ENCODE measurements at regions not wholly inside any gene's neighbourhood (a gene's known extent, or its start where the extent isn't known, plus 50 kb on each side); places are given as distances from the start of the nearest gene placed in this dataset.

DNA sequence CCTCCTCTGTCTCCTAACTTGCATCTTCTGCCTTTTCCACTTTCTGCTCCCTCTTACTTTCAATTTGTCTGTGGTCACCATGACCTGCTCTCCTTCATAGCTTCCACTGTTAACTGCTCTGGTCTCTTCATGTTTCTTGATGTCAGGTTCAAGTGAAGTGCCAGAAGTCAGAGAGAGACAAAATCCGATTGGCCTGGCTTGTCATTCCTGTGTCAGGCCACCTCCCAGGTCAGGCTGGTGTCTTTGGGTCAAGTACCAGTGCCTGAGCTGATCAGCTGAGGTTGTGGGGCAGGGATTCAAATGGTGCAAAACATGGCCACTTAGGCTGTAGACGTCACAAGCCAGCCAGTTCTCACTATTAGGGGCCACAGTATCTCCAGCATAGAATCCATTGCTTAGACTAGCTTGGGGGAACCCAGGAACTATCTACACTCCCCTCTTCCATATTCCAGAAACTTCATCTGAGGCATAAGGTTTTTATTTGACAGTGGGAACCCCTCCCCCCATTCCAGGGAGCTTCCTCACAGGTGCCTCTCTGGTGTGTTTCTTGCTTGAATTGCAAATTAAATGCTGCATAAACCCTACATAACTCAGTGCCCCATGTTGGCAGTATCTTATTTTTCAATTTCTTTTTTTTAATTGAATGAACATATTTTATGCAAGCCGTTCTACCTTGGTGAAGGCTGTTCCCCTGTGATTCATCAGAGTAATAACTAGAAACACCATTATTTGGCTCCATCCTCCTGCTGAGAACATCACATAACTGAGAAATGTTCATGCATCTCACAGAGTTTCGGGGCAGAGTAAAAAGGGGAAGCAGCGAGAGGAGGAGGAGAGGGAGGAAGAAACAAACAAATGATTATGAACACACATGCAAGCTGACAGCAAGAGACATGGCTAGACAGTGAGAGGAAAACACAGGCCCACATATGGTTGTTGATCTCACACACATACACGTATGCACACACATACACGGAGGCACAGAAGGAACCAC lies 175.8 kb downstream of the TLE3 start:
- CTCF ChIA-PET, result no interaction called here
- DNase-seq (ENCODE audit: low read depth, low spot score) (no peak), ATAC-seq (no peak)
- no peaks in the 10 kb centered on the region for H3K36me3 ChIP-seq (ENCODE audit: control insufficient read depth, insufficient read depth, low read length)
- no peak overlapping the region for H3K27ac ChIP-seq (ENCODE audit: low read length)
- TF ChIP-seq, protein P1, sequence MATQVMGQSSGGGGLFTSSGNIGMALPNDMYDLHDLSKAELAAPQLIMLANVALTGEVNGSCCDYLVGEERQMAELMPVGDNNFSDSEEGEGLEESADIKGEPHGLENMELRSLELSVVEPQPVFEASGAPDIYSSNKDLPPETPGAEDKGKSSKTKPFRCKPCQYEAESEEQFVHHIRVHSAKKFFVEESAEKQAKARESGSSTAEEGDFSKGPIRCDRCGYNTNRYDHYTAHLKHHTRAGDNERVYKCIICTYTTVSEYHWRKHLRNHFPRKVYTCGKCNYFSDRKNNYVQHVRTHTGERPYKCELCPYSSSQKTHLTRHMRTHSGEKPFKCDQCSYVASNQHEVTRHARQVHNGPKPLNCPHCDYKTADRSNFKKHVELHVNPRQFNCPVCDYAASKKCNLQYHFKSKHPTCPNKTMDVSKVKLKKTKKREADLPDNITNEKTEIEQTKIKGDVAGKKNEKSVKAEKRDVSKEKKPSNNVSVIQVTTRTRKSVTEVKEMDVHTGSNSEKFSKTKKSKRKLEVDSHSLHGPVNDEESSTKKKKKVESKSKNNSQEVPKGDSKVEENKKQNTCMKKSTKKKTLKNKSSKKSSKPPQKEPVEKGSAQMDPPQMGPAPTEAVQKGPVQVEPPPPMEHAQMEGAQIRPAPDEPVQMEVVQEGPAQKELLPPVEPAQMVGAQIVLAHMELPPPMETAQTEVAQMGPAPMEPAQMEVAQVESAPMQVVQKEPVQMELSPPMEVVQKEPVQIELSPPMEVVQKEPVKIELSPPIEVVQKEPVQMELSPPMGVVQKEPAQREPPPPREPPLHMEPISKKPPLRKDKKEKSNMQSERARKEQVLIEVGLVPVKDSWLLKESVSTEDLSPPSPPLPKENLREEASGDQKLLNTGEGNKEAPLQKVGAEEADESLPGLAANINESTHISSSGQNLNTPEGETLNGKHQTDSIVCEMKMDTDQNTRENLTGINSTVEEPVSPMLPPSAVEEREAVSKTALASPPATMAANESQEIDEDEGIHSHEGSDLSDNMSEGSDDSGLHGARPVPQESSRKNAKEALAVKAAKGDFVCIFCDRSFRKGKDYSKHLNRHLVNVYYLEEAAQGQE (IDR thresholded peaks at IDR 0.05; ENCODE audit: insufficient read depth in 1 of 2, low read depth in 2 of 2, low read length in 1 of 2), result no peak
- no TSS peak for BruUV-seq (replicated peaks)
- POLR2A ChIA-PET, result no interaction called here
- no peaks in the 10 kb centered on the region for H3K27me3 ChIP-seq (ENCODE audit: control insufficient read depth, insufficient read depth, low read length)
- intact Hi-C loops (cut with micrococcal nuclease; ENCODE audit: unreplicated experiment) (no loop called here), in situ Hi-C loops (cut with HindIII; ENCODE audit: low pct_unique_long_range_greater_than_20kb, low sequenced_read_pairs) (no loop called here)
- no peak overlapping the region for H3K4me3 ChIP-seq (ENCODE audit: low read depth in 2 of 2, low read length in 2 of 2)
- peaks cover 21% of the 10 kb centered on the region; the same call in 1 of the 2 replicates for H3K9me3 ChIP-seq (ENCODE audit: control insufficient read depth, insufficient read depth, low read depth, low read length)
- H3K4me1 ChIP-seq (ENCODE audit: control insufficient read depth, insufficient read depth, low read length), result no peaks in the 10 kb centered on the region

DNA sequence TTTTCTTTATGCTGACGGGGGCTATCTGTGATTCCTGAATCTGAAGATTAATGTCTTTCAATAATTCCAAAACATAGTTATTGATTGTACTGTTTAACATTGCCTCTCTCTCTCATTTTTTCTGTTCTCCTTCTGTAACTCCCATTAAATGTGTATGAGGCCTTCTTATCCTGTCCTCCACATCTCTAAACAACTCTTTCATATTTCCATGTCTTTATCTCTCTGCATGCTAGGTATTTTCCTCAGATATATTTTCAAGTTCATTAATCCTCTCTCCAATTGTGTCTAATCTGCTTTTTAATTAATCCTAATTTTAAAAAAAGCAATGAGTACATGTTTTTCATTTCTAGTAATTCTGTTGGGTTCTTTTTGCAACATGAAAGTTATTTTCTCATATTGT lies 173.2 kb downstream of the TLE3 start:
- Histone ChIP-seq H3K36me3 (ENCODE audit: control insufficient read depth, insufficient read depth, low read length) (no peaks in the 10 kb centered on the region), H3K4me1 (ENCODE audit: control insufficient read depth, insufficient read depth, low read length) (no peaks in the 10 kb centered on the region), H3K27ac (ENCODE audit: low read length) (no peak overlapping the region), H3K9me3 (ENCODE audit: control insufficient read depth, insufficient read depth, low read depth, low read length) (peaks cover 21% of the 10 kb centered on the region; the same call in 1 of the 2 replicates), H3K4me3 (ENCODE audit: low read depth in 2 of 2, low read length in 2 of 2) (no peak overlapping the region), H3K27me3 (ENCODE audit: control insufficient read depth, insufficient read depth, low read length) (no peaks in the 10 kb centered on the region)
- ChIA-PET POLR2A (no interaction called here), CTCF (no interaction called here)
- BruUV-seq (replicated peaks), result no TSS peak
- ATAC-seq (no peak), DNase-seq (ENCODE audit: low read depth, low spot score) (no peak)
- intact Hi-C loops (cut with micrococcal nuclease; ENCODE audit: unreplicated experiment) (no loop called here), in situ Hi-C loops (cut with HindIII; ENCODE audit: low pct_unique_long_range_greater_than_20kb, low sequenced_read_pairs) (no loop called here)
- TF ChIP-seq POLR2AphosphoS5 (IDR thresholded peaks at IDR 0.05; ENCODE audit: low read depth, low read length) (no peak), SIN3A (IDR thresholded peaks at IDR 0.05; ENCODE audit: borderline replicate concordance, insufficient read depth, low read depth, low read length) (no peak), TCF7L2 (IDR thresholded peaks at IDR 0.05; ENCODE audit: low read depth, low read length) (no peak)
- TF ChIP-seq, protein P2, sequence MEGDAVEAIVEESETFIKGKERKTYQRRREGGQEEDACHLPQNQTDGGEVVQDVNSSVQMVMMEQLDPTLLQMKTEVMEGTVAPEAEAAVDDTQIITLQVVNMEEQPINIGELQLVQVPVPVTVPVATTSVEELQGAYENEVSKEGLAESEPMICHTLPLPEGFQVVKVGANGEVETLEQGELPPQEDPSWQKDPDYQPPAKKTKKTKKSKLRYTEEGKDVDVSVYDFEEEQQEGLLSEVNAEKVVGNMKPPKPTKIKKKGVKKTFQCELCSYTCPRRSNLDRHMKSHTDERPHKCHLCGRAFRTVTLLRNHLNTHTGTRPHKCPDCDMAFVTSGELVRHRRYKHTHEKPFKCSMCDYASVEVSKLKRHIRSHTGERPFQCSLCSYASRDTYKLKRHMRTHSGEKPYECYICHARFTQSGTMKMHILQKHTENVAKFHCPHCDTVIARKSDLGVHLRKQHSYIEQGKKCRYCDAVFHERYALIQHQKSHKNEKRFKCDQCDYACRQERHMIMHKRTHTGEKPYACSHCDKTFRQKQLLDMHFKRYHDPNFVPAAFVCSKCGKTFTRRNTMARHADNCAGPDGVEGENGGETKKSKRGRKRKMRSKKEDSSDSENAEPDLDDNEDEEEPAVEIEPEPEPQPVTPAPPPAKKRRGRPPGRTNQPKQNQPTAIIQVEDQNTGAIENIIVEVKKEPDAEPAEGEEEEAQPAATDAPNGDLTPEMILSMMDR (IDR thresholded peaks at IDR 0.05), result no peak
- TF ChIP-seq, protein P1 (IDR thresholded peaks at IDR 0.05; ENCODE audit: insufficient read depth in 1 of 2, low read depth in 2 of 2, low read length in 1 of 2), result no peak
